Left lung (tissue), 4 donors: ENCODE measurements at regions not wholly inside any gene's neighbourhood (a gene's known extent, or its start where the extent isn't known, plus 50 kb on each side); places are given as distances from the start of the nearest gene placed in this dataset.

Source experiments
- ATAC-seq: fragments of 200-7000 bp; cut with Tn5 transposase; one replicate; pipeline ENCODE4 v1.9.1; 2020; ENCODE audit warnings: moderate library complexity
- DNase-seq, 4 donors: peaks; one replicate each; pipeline ENCODE4 v3.0.0-alpha.2; 2013 to 2020
- H3K27ac ChIP-seq, 2 donors: fragments of 200-600 bp; sonication (generic) in 1 of 2; one replicate each; pipeline versions ENCODE4 v1.5.0 to v1.8.0; 2020 to 2021
- H3K27me3 ChIP-seq, 2 donors: fragments of 200-600 bp; sonication (generic) in 1 of 2; one replicate each; pipeline versions ENCODE4 v1.5.0 to v1.8.0; 2020 to 2021
- H3K36me3 ChIP-seq, 2 donors: fragments of 200-600 bp; sonication (generic) in 1 of 2; one replicate each; pipeline versions ENCODE4 v1.5.0 to v1.8.0; 2020 to 2021
- H3K4me1 ChIP-seq, 2 donors: fragments of 200-600 bp; one replicate each; pipeline ENCODE4 v1.8.0; 2021
- H3K4me3 ChIP-seq, 2 donors: fragments of 200-600 bp; sonication (generic) in 1 of 2; one replicate each; pipeline versions ENCODE4 v1.5.0 to v1.8.0; 2020 to 2021; ENCODE audit warnings: mild to moderate bottlenecking in 1 of 2
- H3K9me3 ChIP-seq, 2 donors: fragments of 200-600 bp; sonication (generic) in 1 of 2; one replicate each; pipeline versions ENCODE4 v1.5.0 to v1.8.0; 2020 to 2021
- intact Hi-C, 2 donors: fragments of 100-400 bp; cut with DNase I; formaldehyde crosslinking; loops; one replicate each; pipeline versions ENCODE4 v1.11.2 to v1.14.2; 2022
- TF ChIP-seq, protein P1 (sequence below), 2 donors: fragments of 200-600 bp; sonication (generic) in 1 of 2; IDR thresholded peaks; one replicate each; pipeline versions ENCODE4 v1.5.0 to v1.8.0; 2021; ENCODE audit warnings: antibody characterized with exemption in 2 of 2
- donor health status: DM: no; HTN: yes; CAD: no.
- donor health status: DM: no; HTN: no; CAD: no.

DNA sequence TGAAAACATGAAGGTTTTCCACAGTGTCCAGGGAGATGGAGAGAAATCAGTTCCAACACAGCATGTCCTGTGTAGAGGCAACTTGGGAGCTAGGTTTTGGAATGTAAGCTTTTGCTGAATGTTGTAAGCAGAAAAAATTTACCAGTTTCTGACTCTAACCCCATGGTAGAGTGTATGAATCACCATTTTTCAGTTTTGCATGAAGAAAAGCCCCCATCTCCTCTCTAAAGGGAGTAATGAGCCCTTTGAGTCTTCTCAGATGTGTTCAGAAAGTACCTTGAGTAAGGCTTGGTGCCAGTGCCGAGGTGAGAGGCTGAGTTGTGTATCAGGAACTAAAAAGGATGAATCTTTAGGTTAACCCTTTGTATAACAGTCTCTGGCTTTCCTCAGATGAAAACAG, 96.2 kb downstream of the ADRB2 start:
- no peaks in the 10 kb centered on the region for H3K27me3 ChIP-seq
- H3K9me3 ChIP-seq = no peaks in the 10 kb centered on the region
- no peak for ATAC-seq
- intact Hi-C loops = no loop called here
- TF ChIP-seq, protein P1, sequence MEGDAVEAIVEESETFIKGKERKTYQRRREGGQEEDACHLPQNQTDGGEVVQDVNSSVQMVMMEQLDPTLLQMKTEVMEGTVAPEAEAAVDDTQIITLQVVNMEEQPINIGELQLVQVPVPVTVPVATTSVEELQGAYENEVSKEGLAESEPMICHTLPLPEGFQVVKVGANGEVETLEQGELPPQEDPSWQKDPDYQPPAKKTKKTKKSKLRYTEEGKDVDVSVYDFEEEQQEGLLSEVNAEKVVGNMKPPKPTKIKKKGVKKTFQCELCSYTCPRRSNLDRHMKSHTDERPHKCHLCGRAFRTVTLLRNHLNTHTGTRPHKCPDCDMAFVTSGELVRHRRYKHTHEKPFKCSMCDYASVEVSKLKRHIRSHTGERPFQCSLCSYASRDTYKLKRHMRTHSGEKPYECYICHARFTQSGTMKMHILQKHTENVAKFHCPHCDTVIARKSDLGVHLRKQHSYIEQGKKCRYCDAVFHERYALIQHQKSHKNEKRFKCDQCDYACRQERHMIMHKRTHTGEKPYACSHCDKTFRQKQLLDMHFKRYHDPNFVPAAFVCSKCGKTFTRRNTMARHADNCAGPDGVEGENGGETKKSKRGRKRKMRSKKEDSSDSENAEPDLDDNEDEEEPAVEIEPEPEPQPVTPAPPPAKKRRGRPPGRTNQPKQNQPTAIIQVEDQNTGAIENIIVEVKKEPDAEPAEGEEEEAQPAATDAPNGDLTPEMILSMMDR (IDR thresholded peaks at IDR 0.05) = no peak
- H3K27ac ChIP-seq = no peak overlapping the region
- no peak for DNase-seq
- no peaks in the 10 kb centered on the region for H3K36me3 ChIP-seq
- no peak overlapping the region for H3K4me3 ChIP-seq
- no peaks in the 10 kb centered on the region for H3K4me1 ChIP-seq

DNA sequence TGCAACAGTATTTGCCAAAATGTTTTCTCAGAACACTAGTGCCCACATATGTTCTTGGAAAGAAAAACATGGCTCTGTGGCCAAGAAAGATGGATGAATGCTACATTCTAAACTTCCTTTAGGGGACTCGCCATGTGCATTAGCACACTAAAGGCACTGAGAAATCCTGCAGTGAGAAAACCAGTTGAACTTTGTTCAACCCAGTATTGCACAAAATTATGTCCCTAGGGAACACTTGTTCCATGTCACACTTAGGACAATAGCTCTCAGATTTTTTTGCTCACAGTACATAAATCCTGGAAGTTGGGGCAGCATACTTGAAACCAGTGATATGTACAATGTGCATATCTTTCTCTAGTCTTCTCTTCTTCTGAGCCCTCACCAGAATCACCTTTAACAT, 96.6 kb downstream of the ADRB2 start:
- Histone ChIP-seq H3K4me1 (no peaks in the 10 kb centered on the region), H3K4me3 (no peak overlapping the region), H3K27me3 (no peaks in the 10 kb centered on the region), H3K27ac (no peak overlapping the region), H3K9me3 (no peaks in the 10 kb centered on the region), H3K36me3 (no peaks in the 10 kb centered on the region)
- TF ChIP-seq, protein P1 (IDR thresholded peaks at IDR 0.05) = no peak
- DNase-seq (no peak), ATAC-seq (no peak)
- intact Hi-C loops = no loop called here

DNA sequence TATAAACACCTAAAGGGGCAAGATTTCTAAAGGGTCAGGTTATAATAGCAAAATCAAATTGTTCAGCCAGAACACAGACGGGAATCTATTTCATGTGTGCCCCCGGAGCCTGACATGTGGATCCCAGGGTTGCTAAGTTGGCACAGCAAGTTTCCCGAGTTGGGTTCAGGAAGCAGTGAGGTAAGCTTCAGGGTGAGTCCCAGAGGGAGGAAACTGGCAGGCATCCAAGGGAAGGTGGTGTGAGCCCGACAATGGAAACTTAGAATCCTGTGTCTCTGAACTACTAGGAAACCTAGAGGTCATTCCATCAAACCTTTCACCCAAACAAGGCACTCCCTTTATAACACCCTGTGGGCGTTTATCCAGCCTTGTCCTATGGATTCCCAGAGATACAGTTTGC, 98.4 kb downstream of the ADRB2 start:
- Histone ChIP-seq H3K9me3 (no peaks in the 10 kb centered on the region), H3K36me3 (no peaks in the 10 kb centered on the region), H3K4me1 (no peaks in the 10 kb centered on the region), H3K27me3 (no peaks in the 10 kb centered on the region), H3K4me3 (no peak overlapping the region), H3K27ac (no peak overlapping the region)
- intact Hi-C loops = no loop called here
- ATAC-seq (no peak), DNase-seq (no peak)
- TF ChIP-seq, protein P1 (IDR thresholded peaks at IDR 0.05) = no peak

DNA sequence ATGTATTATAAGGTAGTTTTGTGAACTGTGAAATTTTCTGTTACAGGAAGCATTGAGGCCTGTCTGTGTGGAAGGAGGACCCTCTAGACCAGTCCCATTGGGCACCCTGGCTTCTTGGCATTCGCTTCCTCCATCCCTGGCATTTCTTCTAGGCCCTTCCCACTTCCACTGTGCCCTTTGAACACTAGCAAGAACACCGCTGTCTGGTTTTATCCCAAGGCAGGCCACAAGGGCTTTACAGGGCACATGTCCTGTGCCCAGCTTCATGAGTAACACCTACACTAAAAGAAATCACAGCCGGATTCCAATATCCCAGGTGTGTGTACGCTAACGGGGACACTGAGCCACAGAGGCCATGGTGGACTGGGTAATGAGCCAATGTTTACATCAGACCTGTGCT, 99.8 kb downstream of the ADRB2 start:
- DNase-seq (no peak), ATAC-seq (no peak)
- H3K9me3 ChIP-seq = no peaks in the 10 kb centered on the region
- intact Hi-C loops = no loop called here
- no peaks in the 10 kb centered on the region for H3K36me3 ChIP-seq
- no peak overlapping the region for H3K27ac ChIP-seq
- TF ChIP-seq, protein P1 (IDR thresholded peaks at IDR 0.05) = no peak
- H3K4me3 ChIP-seq = no peak overlapping the region
- H3K27me3 ChIP-seq = no peaks in the 10 kb centered on the region
- no peaks in the 10 kb centered on the region for H3K4me1 ChIP-seq

DNA sequence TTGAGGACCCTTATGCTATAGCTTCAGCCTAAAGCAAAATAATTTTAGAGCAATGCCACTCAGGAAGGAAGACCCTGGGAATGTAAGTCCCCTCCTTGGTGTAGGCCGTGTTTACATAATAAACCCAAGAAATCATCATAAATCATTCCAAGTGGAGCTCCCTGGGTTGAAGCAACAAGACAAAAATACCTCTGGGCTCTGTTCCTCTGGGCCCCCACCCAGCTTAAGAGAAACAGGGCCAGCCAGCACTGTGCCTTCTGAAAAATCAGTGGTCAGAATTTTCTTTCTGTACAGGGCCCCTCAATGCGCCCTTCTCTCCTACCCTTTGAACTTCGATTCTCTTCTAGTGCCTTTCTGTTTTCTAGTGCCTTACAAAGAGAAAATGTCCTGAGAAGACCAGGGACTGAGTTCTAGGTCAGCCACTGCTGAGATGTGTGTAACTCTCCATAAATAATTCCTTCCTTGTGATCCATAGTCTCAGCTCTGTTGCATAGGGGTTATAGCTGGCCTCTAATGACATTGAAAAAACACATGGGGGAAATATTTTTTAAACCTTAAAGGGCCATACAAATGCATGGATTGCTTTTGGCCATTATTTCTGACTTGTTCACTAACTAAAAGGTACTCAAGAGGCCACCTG, 101.0 kb downstream of the ADRB2 start:
- intact Hi-C loops = no loop called here
- DNase-seq (no peak), ATAC-seq (no peak)
- TF ChIP-seq, protein P1 (IDR thresholded peaks at IDR 0.05) = no peak
- Histone ChIP-seq H3K4me1 (no peaks in the 10 kb centered on the region), H3K27me3 (no peaks in the 10 kb centered on the region), H3K36me3 (no peaks in the 10 kb centered on the region), H3K27ac (no peak overlapping the region), H3K4me3 (no peak overlapping the region), H3K9me3 (no peaks in the 10 kb centered on the region)
